SKM-1 treated with dmso at 0.1 percent for 144 hours (cell line): ENCODE measurements at regions not wholly inside any gene's neighbourhood (a gene's known extent, or its start where the extent isn't known, plus 50 kb on each side); places are given as distances from the start of the nearest gene placed in this dataset.

Experiments used
- DNase-seq: peaks from one replicate; lab custom pipeline; 2025; ENCODE audit not compliant: unreplicated experiment; lab: John Stamatoyannopoulos, UW

GRCh38 chr3:43892526-43892925 is 201.8 kb downstream of the ABHD5 start:
- DNase-seq = no peak

- no peak for DNase-seq
Measured at GRCh38 chr3:43893727-43894126, 203.0 kb downstream of the ABHD5 start.

GRCh38 chr3:43894176-43895049 is 203.7 kb downstream of the ABHD5 start:
- DNase-seq = peak; percentile 12

- no peak for DNase-seq
Measured at GRCh38 chr3:43895573-43895972, 204.8 kb downstream of the ABHD5 start.

- DNase-seq = no peak
Measured at GRCh38 chr3:43902415-43902814, 211.7 kb downstream of the ABHD5 start.

GRCh38 chr3:43905157-43905556 is 214.4 kb downstream of the ABHD5 start:
- no peak for DNase-seq

- DNase-seq = peak; percentile 31
Measured at GRCh38 chr3:43906849-43907507, 216.2 kb downstream of the ABHD5 start.

GRCh38 chr3:43907508-43907858 is 216.7 kb downstream of the ABHD5 start:
- peak; percentile 69 for DNase-seq

- no peak for DNase-seq
Measured at GRCh38 chr3:43908456-43908855, 217.7 kb downstream of the ABHD5 start.

GRCh38 chr3:43909149-43909548 is 218.4 kb downstream of the ABHD5 start:
- DNase-seq = no peak

- peak; percentile 62 for DNase-seq
Measured at GRCh38 chr3:43910750-43911149, 220.0 kb downstream of the ABHD5 start.

- DNase-seq = no peak
Measured at GRCh38 chr3:43913036-43913948, 222.6 kb downstream of the ABHD5 start.

GRCh38 chr3:43914269-43914668 is 223.5 kb downstream of the ABHD5 start:
- no peak for DNase-seq

GRCh38 chr3:43915546-43915945 is 224.8 kb downstream of the ABHD5 start:
- no peak for DNase-seq

GRCh38 chr3:43917361-43917760 is 226.6 kb downstream of the ABHD5 start:
- no peak for DNase-seq

- DNase-seq = peak; percentile 3
Measured at GRCh38 chr3:43919029-43919428, 228.3 kb downstream of the ABHD5 start.

- no peak for DNase-seq
Measured at GRCh38 chr3:43921056-43921648, 230.4 kb downstream of the ABHD5 start.

- DNase-seq = no peak
Measured at GRCh38 chr3:43922374-43922773, 231.6 kb downstream of the ABHD5 start.

- DNase-seq = no peak
Measured at GRCh38 chr3:43923104-43923882, 232.6 kb downstream of the ABHD5 start.

GRCh38 chr3:43926055-43926454 is 235.3 kb downstream of the ABHD5 start:
- no peak for DNase-seq
